ENCODE measurements at regions not wholly inside any gene's neighbourhood (a gene's known extent, or its start where the extent isn't known, plus 50 kb on each side); places are given as distances from the start of the nearest gene placed in this dataset.

- DNase-seq, result no peak
These were observed 432.2 kb upstream of the KLF6 start for GRCh38 chr10:4217187-4217586.

GRCh38 chr10:4216726-4217125, 431.7 kb upstream of the KLF6 start:
- no peak for DNase-seq

- no peak for DNase-seq
These were observed 431.1 kb upstream of the KLF6 start for GRCh38 chr10:4215963-4216575.

- DNase-seq, result no peak
These were observed 430.5 kb upstream of the KLF6 start for GRCh38 chr10:4215485-4215884.

- no peak for DNase-seq
These were observed 429.9 kb upstream of the KLF6 start for GRCh38 chr10:4214908-4215307.

GRCh38 chr10:4213441-4213840, 428.4 kb upstream of the KLF6 start:
- DNase-seq, result no peak

GRCh38 chr10:4212111-4212630, 427.2 kb upstream of the KLF6 start:
- no peak for DNase-seq

- DNase-seq, result no peak
These were observed 423.5 kb upstream of the KLF6 start for GRCh38 chr10:4208499-4208898.

- DNase-seq, result no peak
These were observed 420.1 kb upstream of the KLF6 start for GRCh38 chr10:4205113-4205512.

GRCh38 chr10:4202938-4203337, 417.9 kb upstream of the KLF6 start:
- DNase-seq, result no peak

GRCh38 chr10:4201866-4202825, 417.1 kb upstream of the KLF6 start:
- DNase-seq, result no peak

GRCh38 chr10:4199196-4199595, 414.2 kb upstream of the KLF6 start:
- DNase-seq, result no peak

GRCh38 chr10:4198216-4198615, 413.2 kb upstream of the KLF6 start:
- no peak for DNase-seq

GRCh38 chr10:4197676-4198075, 412.7 kb upstream of the KLF6 start:
- DNase-seq, result no peak

- DNase-seq, result no peak
These were observed 411.9 kb upstream of the KLF6 start for GRCh38 chr10:4196771-4197390.

GRCh38 chr10:4196183-4196582, 411.2 kb upstream of the KLF6 start:
- no peak for DNase-seq

- no peak for DNase-seq
These were observed 410.2 kb upstream of the KLF6 start for GRCh38 chr10:4195213-4195612.

- no peak for DNase-seq
These were observed 409.2 kb upstream of the KLF6 start for GRCh38 chr10:4194231-4194630.

- DNase-seq, result no peak
These were observed 406.9 kb upstream of the KLF6 start for GRCh38 chr10:4191894-4192293.

GRCh38 chr10:4191354-4191753, 406.3 kb upstream of the KLF6 start:
- no peak for DNase-seq

- DNase-seq, result no peak
These were observed 405.9 kb upstream of the KLF6 start for GRCh38 chr10:4190876-4191275.

GRCh38 chr10:4189281-4189680, 404.3 kb upstream of the KLF6 start:
- no peak for DNase-seq

GRCh38 chr10:4188406-4188805, 403.4 kb upstream of the KLF6 start:
- DNase-seq, result no peak
